GM12878 (cell line): ENCODE measurements at regions not wholly inside any gene's neighbourhood (a gene's known extent, or its start where the extent isn't known, plus 50 kb on each side); places are given as distances from the start of the nearest gene placed in this dataset.

Experiments
- CEBPB ChIP-seq, 2 experiments: fragments of 150-350 bp in 1 of 2; IDR thresholded peaks; 2 replicates each; pipeline ENCODE4 v1.6.1; 2012 to 2014; ENCODE audit warnings: low read depth in 2 of 2, low read length in 2 of 2, borderline replicate concordance in 1 of 2, inconsistent platforms in 1 of 2
- CHD4 ChIP-seq: fragments of 200-600 bp; sonication (generic); IDR thresholded peaks from 2 replicates; pipeline ENCODE4 v1.6.1; 2016; ENCODE audit warnings: mild to moderate bottlenecking
- CTCF ChIP-seq, 3 experiments: IDR thresholded peaks in 2 of 3; conservative IDR thresholded peaks in 1 of 3; 2 replicates each; pipeline ENCODE4 v1.5.1; 2011; ENCODE audit warnings: low read depth in 3 of 3, low read length in 3 of 3, mild to moderate bottlenecking in 3 of 3, control low read depth in 2 of 3, moderate library complexity in 2 of 3, inconsistent platforms in 1 of 3, mixed read lengths in 1 of 3; ENCODE audit not compliant: control insufficient read depth in 2 of 3, insufficient read depth in 1 of 3; ENCODE audit errors: extremely low read depth in 1 of 3
- DPF2 ChIP-seq: fragments of 450-650 bp; IDR thresholded peaks from 2 replicates; pipeline ENCODE4 v1.6.1; 2017; ENCODE audit warnings: mild to moderate bottlenecking
- HCFC1 ChIP-seq: fragments of 150-350 bp; IDR thresholded peaks from 2 replicates; pipeline ENCODE4 v1.6.1; 2014; ENCODE audit warnings: low read length
- HDGF ChIP-seq: fragments of 450-650 bp; IDR thresholded peaks from 2 replicates; pipeline ENCODE4 v1.6.1; 2016; ENCODE audit warnings: antibody characterized with exemption
- KDM1A ChIP-seq: fragments of 200-600 bp; sonication (generic); IDR thresholded peaks from 2 replicates; pipeline ENCODE4 v1.6.1; 2016; ENCODE audit warnings: borderline replicate concordance
- POLR2A ChIP-seq: IDR thresholded peaks from 2 replicates; pipeline ENCODE4 v1.6.1; 2011; ENCODE audit warnings: low read depth, mild to moderate bottlenecking, low read length
- RCOR1 ChIP-seq: conservative IDR thresholded peaks from 2 replicates; pipeline ENCODE4 v1.6.1; 2012; ENCODE audit warnings: low read depth, low read length, improper control_type of control experiment
- SMAD5 ChIP-seq: IDR thresholded peaks from 2 replicates; pipeline ENCODE4 v1.6.1; 2016; ENCODE audit warnings: antibody characterized with exemption, low read depth
- TCF7 ChIP-seq: IDR thresholded peaks from 2 replicates; pipeline ENCODE4 v1.6.1; 2014; ENCODE audit warnings: antibody characterized with exemption, borderline replicate concordance

GRCh38 chr2:96436961-96437360 is 68.2 kb downstream of the NEURL3 start:
- TF ChIP-seq CTCF (IDR thresholded peaks at IDR 0.05 in 2 of 3, conservative IDR thresholded peaks at IDR 0.05 in 1 of 3; ENCODE audit: control insufficient read depth in 2 of 3, extremely low read depth in 1 of 3, insufficient read depth in 1 of 3, low read depth in 3 of 3, low read length in 3 of 3) (no peak), TCF7 (no peak), POLR2A (no peak), HCFC1 (no peak), SMAD5 (no peak), KDM1A (no peak), CEBPB (IDR thresholded peaks at IDR 0.05; ENCODE audit: borderline replicate concordance in 1 of 2, low read depth in 2 of 2, low read length in 2 of 2) (no peak), CHD4 (no peak), RCOR1 (no peak), DPF2 (no peak), HDGF (no peak)
